K562 (cell line): ENCODE measurements at regions not wholly inside any gene's neighbourhood (a gene's known extent, or its start where the extent isn't known, plus 50 kb on each side); places are given as distances from the start of the nearest gene placed in this dataset.
A peak's percentile ranks its signal among the peaks of the same experiment; 100 is the strongest.

Experiments used
- ATAC-seq: fragments of 200-7000 bp; cut with Tn5 transposase; 3 replicates; pipeline ENCODE4 v1.9.1; 2020; ENCODE audit warnings: moderate library complexity
- BruUV-seq: library from RNA; stranded (reverse); fragments of 400-500 nt; replicated peaks from 2 replicates; lab custom pipeline; 2021; lab: Mats Ljungman, UMichigan
- CTCF ChIA-PET: fragments of 300-600 bp; formaldehyde crosslinking; extraction: SDS; loops from one replicate; lab custom pipeline; 2021; ENCODE audit warnings: low intra/inter-chr PET ratio; lab: Yijun Ruan, JAX
- POLR2A ChIA-PET: fragments of 300-600, 350-650 bp; sonication (Branson Sonifier 250); formaldehyde crosslinking; extraction: SDS; loops from one replicate; lab custom pipeline; 2021; ENCODE audit warnings: antibody characterized with exemption, inconsistent platforms; lab: Yijun Ruan, JAX
- DNase-seq, 4 experiments: peaks; one replicate each; pipeline versions ENCODE4 v3.0.0 to v3.0.0-alpha.2; 2011 to 2018; ENCODE audit warnings: low spot score in 3 of 4, mixed read lengths in 3 of 4; ENCODE audit errors: extremely low read depth in 1 of 4
- FAIRE-seq: peaks from 2 replicates; lab custom pipeline; 2011; peaks lifted over from hg19 to GRCh38; lab: Jason Lieb, UNC
- H2AFZ ChIP-seq: 2 replicates; pipeline ENCODE4 v1.6.0; 2011; ENCODE audit warnings: low read depth, low read length, control low read depth, inconsistent platforms
- H3K27ac ChIP-seq: fragments of 200-600 bp; 3 replicates; pipeline ENCODE4 v1.8.0; 2011; ENCODE audit warnings: low read depth, mild to moderate bottlenecking, control low read depth, inconsistent platforms, low read length, moderate library complexity, mixed read lengths; ENCODE audit errors: extremely low read depth
- H3K27me3 ChIP-seq, 2 experiments: fragments of 300-600 bp in 1 of 2; 2 replicates in 1 of 2; 3 replicates in 1 of 2; pipeline versions ENCODE4 v1.6.0 to v1.8.0; 2011; ENCODE audit warnings: inconsistent platforms in 2 of 2, low read length in 2 of 2, mild to moderate bottlenecking in 1 of 2, mixed read lengths in 1 of 2, moderate library complexity in 1 of 2; ENCODE audit not compliant: control insufficient read depth in 2 of 2, insufficient read depth in 2 of 2
- H3K36me3 ChIP-seq: fragments of 300-600 bp; 3 replicates; pipeline ENCODE4 v1.8.0; 2011; ENCODE audit warnings: mild to moderate bottlenecking, low read length, inconsistent platforms; ENCODE audit not compliant: control insufficient read depth, insufficient read depth
- H3K4me1 ChIP-seq, 2 experiments: fragments of 200-600 bp in 1 of 2; replicated peaks in 1 of 2; 2 replicates in 1 of 2; 3 replicates in 1 of 2; pipeline versions ENCODE4 v1.5.1 to v1.8.0; 2011; ENCODE audit warnings: inconsistent platforms in 2 of 2, low read length in 2 of 2, mild to moderate bottlenecking in 1 of 2, mixed read lengths in 1 of 2, moderate library complexity in 1 of 2; ENCODE audit not compliant: control insufficient read depth in 2 of 2, insufficient read depth in 2 of 2
- H3K4me2 ChIP-seq: 2 replicates; pipeline ENCODE4 v1.6.1; 2011; ENCODE audit warnings: low read length, control low read depth, inconsistent platforms, mixed read lengths; ENCODE audit not compliant: insufficient read depth
- H3K4me3 ChIP-seq: fragments of 200-600 bp; sonication (generic), shearing (Covaris generic); 2 replicates; pipeline ENCODE4 v1.5.1; 2016; ENCODE audit warnings: control low read depth, inconsistent platforms
- H3K79me2 ChIP-seq: fragments of 200-600 bp; 3 replicates; pipeline ENCODE4 v1.8.0; 2011; ENCODE audit warnings: low read length, inconsistent platforms; ENCODE audit not compliant: control insufficient read depth, insufficient read depth
- H3K9ac ChIP-seq, 2 experiments: 2 replicates each; pipeline versions ENCODE4 v1.6.0 to v1.6.1; 2011; ENCODE audit warnings: low read depth in 2 of 2, low read length in 2 of 2, control low read depth in 1 of 2, inconsistent platforms in 1 of 2, mild to moderate bottlenecking in 1 of 2, mixed read lengths in 1 of 2; ENCODE audit not compliant: insufficient read depth in 1 of 2
- H3K9me1 ChIP-seq: one replicate; pipeline ENCODE4 v1.6.0; 2011; ENCODE audit warnings: inconsistent platforms, mild to moderate bottlenecking, low read length, moderate library complexity; ENCODE audit not compliant: control insufficient read depth, insufficient read depth
- H3K9me3 ChIP-seq: replicated peaks from 2 replicates; pipeline ENCODE4 v1.5.1; 2011; ENCODE audit warnings: low read depth, low read length, inconsistent platforms; ENCODE audit not compliant: control insufficient read depth, insufficient read depth
- H4K20me1 ChIP-seq: replicated peaks from 2 replicates; pipeline ENCODE4 v1.6.1; 2011; ENCODE audit warnings: low read length, inconsistent platforms, mixed read lengths; ENCODE audit not compliant: control insufficient read depth, insufficient read depth
- ARHGAP35 ChIP-seq: fragments of 450-650 bp; IDR thresholded peaks from 2 replicates; pipeline ENCODE4 v1.6.1; 2018; ENCODE audit not compliant: partially characterized antibody
- C11orf30 ChIP-seq: fragments of 450-650 bp; IDR thresholded peaks from 2 replicates; pipeline ENCODE4 v1.6.1; 2016; ENCODE audit warnings: low read depth, mild to moderate bottlenecking
- FOXK2 ChIP-seq, 2 experiments: fragments of 450-650 bp; IDR thresholded peaks in 1 of 2; conservative IDR thresholded peaks in 1 of 2; 2 replicates each; pipeline ENCODE4 v1.6.1; 2016; ENCODE audit warnings: low read depth in 2 of 2, mild to moderate bottlenecking in 1 of 2
- GABPA ChIP-seq: fragments of 200-800 bp; sonication (Bioruptor generic); conservative IDR thresholded peaks from 2 replicates; pipeline ENCODE4 v1.6.1; 2016; ENCODE audit warnings: low read depth, missing genetic modification characterization, missing compliant biosample characterization
- HOXB6 ChIP-seq: fragments of 250-450 bp; sonication (Bioruptor Pico); IDR thresholded peaks from 2 replicates; pipeline ENCODE4 v1.5.1; 2022; ENCODE audit warnings: mild to moderate bottlenecking, borderline replicate concordance
- MAFF ChIP-seq: IDR thresholded peaks from 2 replicates; pipeline ENCODE4 v1.6.1; 2012; ENCODE audit warnings: low read length, improper control_type of control experiment
- MAFG ChIP-seq: fragments of 450-650 bp; conservative IDR thresholded peaks from 2 replicates; pipeline ENCODE4 v1.6.1; 2016; ENCODE audit warnings: missing genetic modification characterization, missing compliant biosample characterization
- PTBP1 ChIP-seq: fragments of 200-400 bp; formaldehyde crosslinking; IDR thresholded peaks from 2 replicates; pipeline ENCODE4 v1.6.1; 2017; ENCODE audit warnings: low read depth, low read length
- SMARCB1 ChIP-seq: IDR thresholded peaks from 2 replicates; pipeline ENCODE4 v1.6.1; 2011; ENCODE audit warnings: improper control_type of control experiment, low read depth; ENCODE audit not compliant: insufficient read length
- ZNF316 ChIP-seq: fragments of 450-650 bp; IDR thresholded peaks from 2 replicates; pipeline ENCODE4 v1.6.1; 2016
- ZNF57 ChIP-seq: fragments of 450-650 bp; formaldehyde crosslinking; IDR thresholded peaks from 2 replicates; pipeline ENCODE4 v1.4.0; 2020; ENCODE audit warnings: mild to moderate bottlenecking, moderate library complexity
- WGBS: fragments of 100-300 bp; shearing (Covaris generic); methylation state at CpG from one replicate; pipeline ENCODE4 v1.1.6; 2016; ENCODE audit warnings: low coverage, mixed read lengths; ENCODE audit not compliant: insufficient coverage; ENCODE audit errors: missing lambda C conversion rate; 5-methylcytosine and 5-hydroxymethylcytosine counted together
- in situ Hi-C: fragments of 300-500 bp; cut with MboI; formaldehyde crosslinking; loops from 4 replicates; pipeline ENCODE4 v1.15.0; 2018; ENCODE audit warnings: inconsistent platforms, mixed read lengths
- intact Hi-C: fragments of 100-400 bp; cut with micrococcal nuclease; formaldehyde crosslinking; loops from 2 replicates; pipeline ENCODE4 v1.14.2; 2022
- TF ChIP-seq, protein P1 (sequence below), 2 experiments: fragments of 450-650 bp in 1 of 2; sonication (generic) in 1 of 2; formaldehyde crosslinking in 1 of 2; IDR thresholded peaks in 1 of 2; conservative IDR thresholded peaks in 1 of 2; 2 replicates each; pipeline versions ENCODE4 v1.6.1 to v1.8.1; 2016 to 2023; ENCODE audit warnings: mild to moderate bottlenecking in 2 of 2, moderate library complexity in 2 of 2, inconsistent platforms in 1 of 2, missing genetic modification reagents in 1 of 2

DNA sequence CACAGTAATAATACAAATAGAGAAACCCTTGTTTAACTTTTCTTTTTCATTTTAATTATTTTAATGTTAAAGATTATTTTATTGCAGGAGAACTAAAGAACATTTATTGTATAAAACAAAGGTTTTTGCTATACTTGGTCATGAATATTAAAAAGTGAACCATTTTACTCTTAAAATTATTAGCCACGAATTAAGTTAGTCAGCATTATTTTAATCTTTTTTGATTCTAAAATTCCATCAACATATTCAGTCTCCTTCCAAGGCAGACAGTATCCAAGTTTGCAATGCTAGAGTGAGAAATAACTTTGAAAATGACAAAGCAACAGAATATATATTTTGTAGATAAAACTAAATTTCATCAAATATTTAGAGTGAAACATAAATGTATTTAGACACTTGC is 110.7 kb upstream of the CDH18 start:
- no peak overlapping the region for H3K4me2 ChIP-seq
- ATAC-seq: no peak
- no peak for FAIRE-seq
- no peak overlapping the region for H3K4me3 ChIP-seq
- CTCF ChIA-PET: no interaction called here
- TF ChIP-seq HOXB6 (CRISPR knock-in tag) (no peak), C11orf30 (0 out of 2 replicates have a peak, but pooled peaks have one; percentile 33), PTBP1 (no peak), MAFF (peak; percentile 13; the same call in 1 of the 2 replicates), ARHGAP35 (no peak), MAFG (tag) (peak; percentile 25; the same call in 1 of the 2 replicates), SMARCB1 (no peak), GABPA (tag) (no peak), ZNF57 (CRISPR knock-in tag) (no peak), FOXK2 (conservative IDR thresholded peaks at IDR 0.05 in 1 of 2, IDR thresholded peaks at IDR 0.05 in 1 of 2; ENCODE audit: low read depth in 2 of 2) (no peak), ZNF316 (peak; percentile 67)
- TF ChIP-seq, protein P1, sequence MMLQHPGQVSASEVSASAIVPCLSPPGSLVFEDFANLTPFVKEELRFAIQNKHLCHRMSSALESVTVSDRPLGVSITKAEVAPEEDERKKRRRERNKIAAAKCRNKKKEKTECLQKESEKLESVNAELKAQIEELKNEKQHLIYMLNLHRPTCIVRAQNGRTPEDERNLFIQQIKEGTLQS (IDR thresholded peaks at IDR 0.05): no peak
- TF ChIP-seq, protein P1 (CRISPR knock-in tag; conservative IDR thresholded peaks at IDR 0.05): no peak
- TF ChIP-seq, all 486 proteins: peak for 4
- H3K27ac ChIP-seq: no peak overlapping the region
- POLR2A ChIA-PET: no interaction called here
- H3K9me1 ChIP-seq: no peaks in the 10 kb centered on the region
- H3K27me3 ChIP-seq: no peaks in the 10 kb centered on the region
- no peaks in the 10 kb centered on the region for H3K9me3 ChIP-seq
- H3K4me1 ChIP-seq: no peaks in the 10 kb centered on the region
- H4K20me1 ChIP-seq: no peaks in the 10 kb centered on the region
- intact Hi-C loops (no loop called here), in situ Hi-C loops (no loop called here)
- 0% methylated on average over 1 of the region's 1 CpG for WGBS
- H3K9ac ChIP-seq: no peak overlapping the region
- H2AFZ ChIP-seq: no peak overlapping the region
- H3K79me2 ChIP-seq: no peaks in the 10 kb centered on the region
- BruUV-seq: no TSS peak
- no peak for DNase-seq
- no peaks in the 10 kb centered on the region for H3K36me3 ChIP-seq
